ENCODE measurements at regions not wholly inside any gene's neighbourhood (a gene's known extent, or its start where the extent isn't known, plus 50 kb on each side); places are given as distances from the start of the nearest gene placed in this dataset.
"Not testable (repeated sequence)": the region's sequence is repeated elsewhere in the genome, so short reads cannot be mapped to it uniquely, and the experiment has no call there.

GRCh38 chr20:47868744-47869143 is 83.5 kb upstream of the SULF2 start:
- DNase-seq, result no peak

- no peak for DNase-seq
These were observed 83.0 kb upstream of the SULF2 start for GRCh38 chr20:47868236-47868635.

- no peak for DNase-seq
These were observed 82.5 kb upstream of the SULF2 start for GRCh38 chr20:47867831-47868230.

GRCh38 chr20:47866480-47866879 is 81.2 kb upstream of the SULF2 start:
- no peak for DNase-seq

GRCh38 chr20:47865912-47866311 is 80.6 kb upstream of the SULF2 start:
- DNase-seq, result no peak

GRCh38 chr20:47865451-47865850 is 80.2 kb upstream of the SULF2 start:
- no peak for DNase-seq

- no peak for DNase-seq
These were observed 78.7 kb upstream of the SULF2 start for GRCh38 chr20:47863981-47864380.

GRCh38 chr20:47863315-47863965 is 78.2 kb upstream of the SULF2 start:
- DNase-seq, result no peak

GRCh38 chr20:47862574-47863240 is 77.4 kb upstream of the SULF2 start:
- no peak for DNase-seq

- no peak for DNase-seq
These were observed 75.8 kb upstream of the SULF2 start for GRCh38 chr20:47861116-47861515.

- DNase-seq, result no peak
These were observed 75.0 kb upstream of the SULF2 start for GRCh38 chr20:47860049-47860830.

GRCh38 chr20:47859278-47859677 is 74.0 kb upstream of the SULF2 start:
- DNase-seq, result no peak

- no peak for DNase-seq
These were observed 72.5 kb upstream of the SULF2 start for GRCh38 chr20:47857569-47858464.

GRCh38 chr20:47857187-47857568 is 71.9 kb upstream of the SULF2 start:
- DNase-seq, result no peak

GRCh38 chr20:47855799-47856198 is 70.5 kb upstream of the SULF2 start:
- no peak for DNase-seq

GRCh38 chr20:47854687-47855212 is 69.5 kb upstream of the SULF2 start:
- no peak for DNase-seq

- no peak for DNase-seq
These were observed 66.5 kb upstream of the SULF2 start for GRCh38 chr20:47851774-47852173.

GRCh38 chr20:47850146-47850545 is 64.9 kb upstream of the SULF2 start:
- DNase-seq, result peak; percentile 18

- no peak for DNase-seq
These were observed 64.3 kb upstream of the SULF2 start for GRCh38 chr20:47849596-47849995.

- no peak for DNase-seq
These were observed 63.7 kb upstream of the SULF2 start for GRCh38 chr20:47849006-47849405.

- DNase-seq, result not testable (repeated sequence)
These were observed 63.3 kb upstream of the SULF2 start for GRCh38 chr20:47848534-47848933.

GRCh38 chr20:47847884-47848485 is 62.7 kb upstream of the SULF2 start:
- DNase-seq, result peak; percentile 94

All from NCI-H1694 (cell line).